B cell (primary cell): ENCODE measurements at regions not wholly inside any gene's neighbourhood (a gene's known extent, or its start where the extent isn't known, plus 50 kb on each side); places are given as distances from the start of the nearest gene placed in this dataset.

ENCODE experiments used
- ATAC-seq: fragments of 200-7000 bp; cut with Tn5 transposase; one replicate; pipeline ENCODE4 v1.10.0; 2021; ENCODE audit warnings: low read depth, mild to moderate bottlenecking, moderate number of reproducible peaks, moderate library complexity
- CTCF ChIA-PET: fragments of 350-600 bp; sonication (Branson Sonifier 250); formaldehyde crosslinking; loops from one replicate; lab custom pipeline; 2021; ENCODE audit warnings: antibody characterized with exemption, inconsistent platforms; lab: Charles Lee
- POLR2A ChIA-PET: fragments of 350-600 bp; sonication (Branson Sonifier 250); formaldehyde crosslinking; loops from one replicate; lab custom pipeline; 2021; ENCODE audit warnings: antibody characterized with exemption; lab: Charles Lee
- DNase-seq: peaks from one replicate; pipeline ENCODE4 v3.0.0; 2013
- H2AFZ ChIP-seq: 2 replicates; pipeline ENCODE4 v1.6.1; 2012; ENCODE audit warnings: mild to moderate bottlenecking, low read depth, low read length; ENCODE audit not compliant: insufficient read depth, poor library complexity, severe bottlenecking
- H3K27ac ChIP-seq, 2 donors: 1 replicate in 1 of 2; 2 replicates in 1 of 2; pipeline ENCODE4 v1.5.1; 2012 to 2013; ENCODE audit warnings: low read length in 2 of 2, mild to moderate bottlenecking in 2 of 2, moderate library complexity in 1 of 2
- H3K27me3 ChIP-seq, 4 experiments: fragments of 200-600 bp in 1 of 4; sonication (generic) in 1 of 4; replicated peaks in 1 of 4; 1 replicate in 2 of 4; 2 replicates in 2 of 4; pipeline versions ENCODE4 v1.6.1 to v1.7.0; 2013 to 2016; ENCODE audit warnings: low read length in 3 of 4, mild to moderate bottlenecking in 2 of 4, mixed read lengths in 1 of 4, moderate library complexity in 1 of 4; ENCODE audit not compliant: insufficient read depth in 4 of 4, control insufficient read depth in 3 of 4; ENCODE audit errors: control extremely low read depth in 1 of 4
- H3K36me3 ChIP-seq, 2 experiments: replicated peaks in 1 of 2; 1 replicate in 1 of 2; 2 replicates in 1 of 2; pipeline versions ENCODE4 v1.6.1 to v1.7.1; 2013; ENCODE audit warnings: low read length in 1 of 2; ENCODE audit not compliant: insufficient read depth in 2 of 2, control insufficient read depth in 1 of 2; ENCODE audit errors: control extremely low read depth in 1 of 2, extremely low read depth in 1 of 2
- H3K4me1 ChIP-seq, 2 donors: fragments of 200-600 bp in 1 of 2; sonication (generic) in 1 of 2; 1 replicate in 1 of 2; 2 replicates in 1 of 2; pipeline versions ENCODE4 v1.5.1 to v1.6.1; 2013 to 2017; ENCODE audit warnings: low read length in 2 of 2; ENCODE audit not compliant: control insufficient read depth in 2 of 2, insufficient read depth in 2 of 2
- H3K4me2 ChIP-seq: replicated peaks from 2 replicates; pipeline ENCODE3; 2012; ENCODE audit warnings: mild to moderate bottlenecking, low read depth, low read length; ENCODE audit not compliant: poor library complexity, severe bottlenecking
- H3K4me3 ChIP-seq, 5 experiments: fragments of 200-600 bp in 1 of 5; sonication (generic) in 1 of 5; 1 replicate in 3 of 5; 2 replicates in 2 of 5; pipeline versions ENCODE4 v1.5.1 to v1.7.0; 2011 to 2016; ENCODE audit warnings: low read length in 4 of 5, mild to moderate bottlenecking in 4 of 5, low read depth in 2 of 5, control low read depth in 1 of 5, moderate library complexity in 1 of 5; ENCODE audit not compliant: insufficient read depth in 1 of 5; ENCODE audit errors: control extremely low read depth in 1 of 5, extremely low read depth in 1 of 5
- H3K79me2 ChIP-seq: fragments of 200-600 bp; sonication (generic); one replicate; pipeline ENCODE4 v1.6.0; 2016; ENCODE audit warnings: low read length; ENCODE audit not compliant: control insufficient read depth, insufficient read depth
- H3K9ac ChIP-seq: fragments of 200-600 bp; sonication (generic); 2 replicates; pipeline ENCODE4 v1.6.1; 2017; ENCODE audit warnings: mild to moderate bottlenecking, low read length, moderate library complexity
- H3K9me3 ChIP-seq, 3 donors: one replicate each; pipeline versions ENCODE4 v1.6.1 to v1.7.1; 2013; ENCODE audit warnings: low read length in 2 of 3; ENCODE audit not compliant: control insufficient read depth in 2 of 3, insufficient read depth in 1 of 3; ENCODE audit errors: control extremely low read depth in 1 of 3
- H4K20me1 ChIP-seq: 2 replicates; pipeline ENCODE4 v1.6.0; 2012; ENCODE audit warnings: mild to moderate bottlenecking, low read length; ENCODE audit not compliant: insufficient read depth, control insufficient read depth, poor library complexity, severe bottlenecking
- H3K27ac Mint-ChIP-seq: one replicate; pipeline ENCODE4 v1.8.0; 2021; ENCODE audit warnings: mixed read lengths
- H3K27me3 Mint-ChIP-seq: one replicate; pipeline ENCODE4 v1.8.0; 2021; ENCODE audit warnings: mixed read lengths
- H3K4me1 Mint-ChIP-seq: one replicate; pipeline ENCODE4 v1.8.0; 2021; ENCODE audit warnings: mixed read lengths
- H3K4me3 Mint-ChIP-seq: one replicate; pipeline ENCODE4 v1.8.0; 2021; ENCODE audit warnings: mixed read lengths
- H3K9me3 Mint-ChIP-seq: one replicate; pipeline ENCODE4 v1.8.0; 2022; ENCODE audit warnings: mixed read lengths; ENCODE audit not compliant: insufficient read depth
- EZH2 ChIP-seq: IDR thresholded peaks from 2 replicates; pipeline ENCODE4 v1.6.1; 2012; ENCODE audit warnings: borderline replicate concordance, low read depth, mild to moderate bottlenecking, moderate library complexity, low read length; ENCODE audit not compliant: insufficient read depth, poor library complexity, severe bottlenecking
- WGBS: methylation state at CpG from one replicate; pipeline ENCODE4 v1.1.5; 2013; ENCODE audit warnings: missing lambda C conversion rate; ENCODE audit not compliant: insufficient coverage; 5-methylcytosine and 5-hydroxymethylcytosine counted together
- intact Hi-C: fragments of 100-400 bp; cut with micrococcal nuclease; formaldehyde crosslinking; loops from one replicate; pipeline ENCODE4 v1.10.0; 2022
- TF ChIP-seq, protein P1 (sequence below): fragments of 200-600 bp; IDR thresholded peaks from one replicate; pipeline ENCODE4 v1.8.0; 2022; ENCODE audit warnings: antibody characterized with exemption, mild to moderate bottlenecking

DNA sequence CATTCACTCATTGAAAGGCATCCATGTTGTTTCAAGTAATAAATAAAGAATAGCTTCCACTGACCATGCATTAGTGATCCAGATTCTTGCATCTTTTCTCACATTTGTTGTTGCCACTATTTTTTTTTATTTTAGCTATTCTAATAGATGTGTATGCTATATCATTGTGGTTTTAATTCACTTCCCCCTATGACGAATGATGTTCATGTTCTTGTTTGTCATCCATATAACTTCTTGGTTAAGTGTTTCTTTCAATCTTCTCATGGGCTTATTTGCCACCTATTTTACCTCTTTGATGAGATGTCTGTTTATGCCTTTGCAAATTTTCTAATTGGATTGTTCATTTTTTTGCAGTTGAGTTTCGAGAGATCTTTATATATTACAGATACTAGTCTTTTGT, 681.2 kb downstream of the HDGFL1 start:
- no peak overlapping the region for H3K4me2 ChIP-seq
- no peaks in the 10 kb centered on the region for H3K79me2 ChIP-seq
- no peak overlapping the region for H3K4me3 ChIP-seq
- no peak overlapping the region for H3K27ac ChIP-seq
- no peaks in the 10 kb centered on the region for H3K36me3 ChIP-seq
- no peak overlapping the region for H2AFZ ChIP-seq
- H3K9me3 Mint-ChIP-seq: peaks cover 4% of the 10 kb centered on the region
- intact Hi-C loops: no loop called here
- H3K27ac Mint-ChIP-seq: no peak overlapping the region
- H3K27me3 ChIP-seq: no peaks in the 10 kb centered on the region
- ChIA-PET POLR2A (no interaction called here), CTCF (no interaction called here)
- TF ChIP-seq, protein P1, sequence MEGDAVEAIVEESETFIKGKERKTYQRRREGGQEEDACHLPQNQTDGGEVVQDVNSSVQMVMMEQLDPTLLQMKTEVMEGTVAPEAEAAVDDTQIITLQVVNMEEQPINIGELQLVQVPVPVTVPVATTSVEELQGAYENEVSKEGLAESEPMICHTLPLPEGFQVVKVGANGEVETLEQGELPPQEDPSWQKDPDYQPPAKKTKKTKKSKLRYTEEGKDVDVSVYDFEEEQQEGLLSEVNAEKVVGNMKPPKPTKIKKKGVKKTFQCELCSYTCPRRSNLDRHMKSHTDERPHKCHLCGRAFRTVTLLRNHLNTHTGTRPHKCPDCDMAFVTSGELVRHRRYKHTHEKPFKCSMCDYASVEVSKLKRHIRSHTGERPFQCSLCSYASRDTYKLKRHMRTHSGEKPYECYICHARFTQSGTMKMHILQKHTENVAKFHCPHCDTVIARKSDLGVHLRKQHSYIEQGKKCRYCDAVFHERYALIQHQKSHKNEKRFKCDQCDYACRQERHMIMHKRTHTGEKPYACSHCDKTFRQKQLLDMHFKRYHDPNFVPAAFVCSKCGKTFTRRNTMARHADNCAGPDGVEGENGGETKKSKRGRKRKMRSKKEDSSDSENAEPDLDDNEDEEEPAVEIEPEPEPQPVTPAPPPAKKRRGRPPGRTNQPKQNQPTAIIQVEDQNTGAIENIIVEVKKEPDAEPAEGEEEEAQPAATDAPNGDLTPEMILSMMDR: no peak
- no peak for TF ChIP-seq EZH2
- H3K9ac ChIP-seq: no peak overlapping the region
- no peaks in the 10 kb centered on the region for H3K4me1 Mint-ChIP-seq
- no peak for DNase-seq
- no peaks in the 10 kb centered on the region for H3K9me3 ChIP-seq
- ATAC-seq: no peak
- H3K4me3 Mint-ChIP-seq: no peak overlapping the region
- no peaks in the 10 kb centered on the region for H3K27me3 Mint-ChIP-seq
- no CpG with 5 or more reads among the region's 2 CpGs for WGBS
- no peaks in the 10 kb centered on the region for H3K4me1 ChIP-seq
- no peaks in the 10 kb centered on the region for H4K20me1 ChIP-seq

DNA sequence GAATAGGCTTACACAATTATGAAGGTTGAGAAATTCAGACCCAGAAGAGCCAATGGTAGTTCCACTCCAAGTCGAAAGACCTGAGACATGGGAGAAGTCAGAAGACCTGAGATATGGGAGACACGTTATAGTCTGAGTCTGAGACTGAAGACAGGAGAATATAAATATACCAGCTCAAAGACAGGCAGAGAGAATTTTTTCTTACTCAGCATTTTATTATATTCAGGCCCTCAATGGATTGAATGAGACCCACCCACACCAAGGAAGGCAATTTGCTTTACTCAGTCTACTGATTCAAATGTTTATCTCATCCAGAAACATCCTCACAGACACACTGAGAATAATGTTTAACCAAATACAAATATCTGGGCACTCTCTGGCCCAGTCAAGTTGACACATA, 693.5 kb downstream of the HDGFL1 start:
- no peaks in the 10 kb centered on the region for H3K79me2 ChIP-seq
- H3K9ac ChIP-seq: no peak overlapping the region
- no peaks in the 10 kb centered on the region for H4K20me1 ChIP-seq
- no peaks in the 10 kb centered on the region for H3K36me3 ChIP-seq
- POLR2A ChIA-PET: no interaction called here
- Mint-ChIP-seq H3K27me3 (no peaks in the 10 kb centered on the region), H3K4me1 (no peaks in the 10 kb centered on the region), H3K4me3 (no peak overlapping the region), H3K27ac (no peak overlapping the region), H3K9me3 (peaks cover 7% of the 10 kb centered on the region)
- WGBS: no CpG with 5 or more reads among the region's 2 CpGs
- TF ChIP-seq, protein P1: no peak
- TF ChIP-seq EZH2: no peak
- CTCF ChIA-PET: no interaction called here
- intact Hi-C loops: no loop called here
- H3K4me3 ChIP-seq: no peak overlapping the region
- H2AFZ ChIP-seq: no peak overlapping the region
- H3K9me3 ChIP-seq: peaks cover 0 to 16% (median 4%) of the 10 kb centered on the region in 3 donors
- ATAC-seq (no peak), DNase-seq (no peak)
- no peak overlapping the region for H3K4me2 ChIP-seq
- H3K4me1 ChIP-seq: no peaks in the 10 kb centered on the region
- no peak overlapping the region for H3K27ac ChIP-seq
- H3K27me3 ChIP-seq: no peaks in the 10 kb centered on the region
